ENCODE measurements at regions not wholly inside any gene's neighbourhood (a gene's known extent, or its start where the extent isn't known, plus 50 kb on each side); places are given as distances from the start of the nearest gene placed in this dataset.

DNA sequence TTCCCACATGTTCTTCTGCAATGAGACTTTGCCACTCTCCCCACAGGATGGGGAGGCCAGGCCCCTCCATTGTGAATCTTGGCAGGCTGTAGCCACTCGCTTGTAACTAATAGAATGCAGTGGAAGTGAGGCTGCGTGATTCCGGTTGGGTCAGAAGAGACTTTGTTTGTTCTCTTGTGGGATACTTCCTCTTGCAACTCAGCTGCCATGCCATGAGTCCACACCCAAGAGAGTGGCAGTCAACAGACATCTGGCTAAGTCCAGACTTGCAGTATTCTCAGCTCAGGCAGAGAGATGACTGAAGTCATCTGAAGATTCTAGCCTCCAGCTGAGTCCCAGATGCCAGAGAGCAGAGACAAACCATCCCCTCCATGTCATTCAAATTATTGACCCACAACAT is 153.4 kb upstream of the GDF10 start:
- ATAC-seq: no peak
- CTCF ChIA-PET: no interaction called here
- no peak for DNase-seq
- Mint-ChIP-seq H3K27ac (no peak overlapping the region), H3K36me3 (no peaks in the 10 kb centered on the region), H3K9me3 (ENCODE audit: low read depth) (no peaks in the 10 kb centered on the region), H3K27me3 (no peaks in the 10 kb centered on the region), H3K4me1 (peaks cover 3% of the 10 kb centered on the region), H3K4me3 (no peak overlapping the region)

DNA sequence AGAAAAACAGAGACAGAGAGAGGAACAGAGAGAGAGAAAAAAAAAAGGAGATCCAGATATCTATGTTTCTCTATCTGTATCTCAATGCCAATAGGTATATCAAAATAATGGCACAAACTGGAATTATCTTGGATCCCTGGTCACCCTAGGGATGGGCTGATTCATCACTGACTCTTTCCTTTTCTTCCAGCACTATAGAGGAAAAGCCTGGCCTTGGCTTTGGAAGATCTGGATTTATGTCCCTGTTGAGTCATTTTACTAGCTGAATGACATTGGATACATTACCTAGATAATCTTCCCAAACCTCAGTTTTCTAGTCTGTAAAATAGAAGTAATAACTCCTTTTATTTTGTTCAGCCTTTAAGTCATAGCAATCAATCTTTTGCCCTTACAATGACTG is 152.8 kb upstream of the GDF10 start:
- no peaks in the 10 kb centered on the region for H3K27me3 Mint-ChIP-seq
- ATAC-seq (no peak), DNase-seq (no peak)
- CTCF ChIA-PET: no interaction called here
- H3K9me3 Mint-ChIP-seq (ENCODE audit: low read depth): no peaks in the 10 kb centered on the region
- peaks cover 3% of the 10 kb centered on the region for H3K4me1 Mint-ChIP-seq
- H3K27ac Mint-ChIP-seq: no peak overlapping the region
- H3K36me3 Mint-ChIP-seq: no peaks in the 10 kb centered on the region
- no peak overlapping the region for H3K4me3 Mint-ChIP-seq

DNA sequence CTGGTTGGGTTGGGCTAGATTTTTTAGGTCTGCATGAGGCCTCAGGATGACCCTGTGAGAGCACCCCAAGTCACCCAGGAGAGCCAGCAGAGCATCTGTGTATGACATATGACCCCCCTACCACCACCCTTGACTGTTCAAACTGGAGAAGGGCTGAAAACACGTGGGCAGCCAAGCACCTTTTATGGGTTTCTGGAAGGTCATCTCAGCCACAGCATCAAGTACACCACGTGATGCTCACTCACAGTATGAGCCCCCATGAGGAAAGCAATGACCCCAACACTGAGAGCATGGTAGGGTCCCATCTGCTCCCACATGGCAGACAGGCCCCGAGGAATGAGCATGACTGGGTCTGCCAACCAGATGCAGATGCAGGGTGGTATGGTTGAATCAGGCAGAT is 149.4 kb upstream of the GDF10 start:
- H3K27me3 Mint-ChIP-seq: no peaks in the 10 kb centered on the region
- H3K36me3 Mint-ChIP-seq: no peaks in the 10 kb centered on the region
- peaks cover 6% of the 10 kb centered on the region for H3K4me1 Mint-ChIP-seq
- H3K9me3 Mint-ChIP-seq (ENCODE audit: low read depth): peaks cover under 1% of the 10 kb centered on the region
- ATAC-seq (no peak), DNase-seq (no peak)
- CTCF ChIA-PET: no interaction called here
- H3K4me3 Mint-ChIP-seq: no peak overlapping the region
- no peak overlapping the region for H3K27ac Mint-ChIP-seq

DNA sequence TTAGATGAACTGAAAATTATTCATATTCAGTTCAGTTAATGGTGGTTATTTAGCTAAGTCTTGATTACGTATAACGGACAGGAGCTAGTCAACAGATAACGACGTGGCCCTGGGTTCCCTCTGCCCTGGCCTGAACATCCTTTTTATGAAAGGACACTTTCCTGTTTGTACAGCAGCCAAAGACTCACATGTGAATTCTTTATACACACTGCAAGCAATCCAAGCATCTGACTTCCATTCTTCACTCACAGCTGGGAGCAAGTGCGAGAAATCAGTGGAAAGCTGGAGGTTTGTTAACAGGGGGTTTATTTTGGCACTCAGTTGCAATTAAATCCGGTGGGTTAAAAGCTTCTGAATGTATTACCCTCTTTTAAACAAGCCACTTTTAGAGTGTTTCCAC is 148.1 kb upstream of the GDF10 start:
- no peak overlapping the region for H3K27ac Mint-ChIP-seq
- CTCF ChIA-PET: no interaction called here
- peaks cover 9% of the 10 kb centered on the region for H3K9me3 Mint-ChIP-seq (ENCODE audit: low read depth)
- no peaks in the 10 kb centered on the region for H3K36me3 Mint-ChIP-seq
- H3K4me3 Mint-ChIP-seq: no peak overlapping the region
- no peak for ATAC-seq
- no peak for DNase-seq
- peaks cover 4% of the 10 kb centered on the region for H3K4me1 Mint-ChIP-seq
- no peaks in the 10 kb centered on the region for H3K27me3 Mint-ChIP-seq

DNA sequence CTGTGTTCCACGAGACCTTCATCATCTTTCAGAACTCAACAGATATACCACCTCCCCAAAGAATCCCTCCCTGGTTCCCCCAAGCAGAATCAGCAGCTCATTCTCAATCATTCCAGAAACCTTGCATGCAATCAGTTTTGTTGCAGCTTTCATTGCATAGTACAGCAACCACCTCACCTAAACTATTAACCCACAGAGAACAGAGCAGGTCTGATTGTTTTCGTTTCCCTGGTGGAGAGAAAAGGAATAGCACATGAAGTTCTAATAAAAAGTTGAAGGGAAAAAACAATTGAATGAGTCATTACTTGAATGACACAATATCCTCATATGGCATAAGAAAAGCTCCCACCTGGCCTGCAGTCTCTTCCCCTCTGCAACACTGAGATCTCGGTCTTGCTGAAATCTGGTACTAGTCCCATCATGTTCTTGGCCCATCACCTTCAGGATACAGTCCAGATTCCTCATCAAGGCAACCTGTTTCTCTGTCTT is 147.1 kb upstream of the GDF10 start:
- no peak for ATAC-seq
- peaks cover 4% of the 10 kb centered on the region for H3K4me1 Mint-ChIP-seq

DNA sequence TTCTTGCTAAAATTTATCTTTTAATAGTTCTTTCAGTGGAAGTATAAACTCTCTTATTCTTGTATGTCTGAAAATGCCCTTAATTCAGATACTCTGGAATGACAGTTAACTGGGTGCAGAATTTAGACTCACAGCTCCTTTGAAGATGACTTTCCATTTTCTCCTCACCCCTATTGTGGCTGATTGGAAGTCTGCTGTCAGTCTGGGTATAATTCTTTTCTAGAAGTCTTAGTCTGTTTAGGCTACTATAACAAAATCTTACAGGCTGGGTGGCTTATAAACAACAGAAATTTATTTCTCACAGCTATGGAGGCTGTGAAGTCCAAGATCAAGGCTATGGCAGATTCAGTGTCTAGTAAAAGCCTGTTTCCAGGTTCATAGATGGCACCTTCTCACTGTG is 145.2 kb upstream of the GDF10 start:
- Mint-ChIP-seq H3K4me1 (peaks cover 4% of the 10 kb centered on the region), H3K36me3 (no peaks in the 10 kb centered on the region), H3K27me3 (peaks cover 4% of the 10 kb centered on the region), H3K9me3 (ENCODE audit: low read depth) (peaks cover 9% of the 10 kb centered on the region), H3K27ac (no peak overlapping the region), H3K4me3 (no peak overlapping the region)
- DNase-seq (no peak), ATAC-seq (no peak)
- CTCF ChIA-PET: no interaction called here

More for the DNA sequence above, 147.1 kb upstream of the GDF10 start:
- no peaks in the 10 kb centered on the region for H3K27me3 Mint-ChIP-seq
- no peaks in the 10 kb centered on the region for H3K36me3 Mint-ChIP-seq
- CTCF ChIA-PET: interaction anchor here (1.4 kb wide), 1 partner anchor 159 kb away, joined by 4 read pairs; no protein-coding TSS in a partner anchor
- H3K4me3 Mint-ChIP-seq: no peak overlapping the region
- DNase-seq: no peak
- peaks cover 9% of the 10 kb centered on the region for H3K9me3 Mint-ChIP-seq (ENCODE audit: low read depth)
- no peak overlapping the region for H3K27ac Mint-ChIP-seq

DNA sequence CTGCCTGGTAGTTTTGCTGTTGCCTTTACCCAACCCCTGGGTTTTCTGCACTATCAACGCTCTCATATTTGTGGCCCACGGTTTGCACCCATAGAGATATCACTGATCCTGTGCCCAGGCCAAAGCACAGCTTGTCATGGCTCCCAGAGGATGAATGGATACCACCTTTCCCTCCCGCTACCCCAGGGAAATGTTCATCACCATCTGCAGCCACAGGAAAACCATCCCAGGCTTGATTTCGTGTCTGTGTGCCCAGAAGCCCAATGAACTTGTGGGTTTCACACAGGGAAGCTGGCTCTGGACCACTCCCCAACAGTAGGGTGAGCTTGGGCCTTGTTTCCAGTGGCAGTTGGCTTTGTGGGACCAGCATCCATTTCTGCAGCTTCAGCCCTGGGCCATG is 143.1 kb upstream of the GDF10 start:
- Mint-ChIP-seq H3K27ac (no peak overlapping the region), H3K4me3 (no peak overlapping the region), H3K36me3 (no peaks in the 10 kb centered on the region), H3K4me1 (peaks cover 11% of the 10 kb centered on the region), H3K9me3 (ENCODE audit: low read depth) (peaks cover 9% of the 10 kb centered on the region), H3K27me3 (peaks cover 4% of the 10 kb centered on the region)
- ATAC-seq (no peak), DNase-seq (peak; percentile 16)
- CTCF ChIA-PET: no interaction called here

DNA sequence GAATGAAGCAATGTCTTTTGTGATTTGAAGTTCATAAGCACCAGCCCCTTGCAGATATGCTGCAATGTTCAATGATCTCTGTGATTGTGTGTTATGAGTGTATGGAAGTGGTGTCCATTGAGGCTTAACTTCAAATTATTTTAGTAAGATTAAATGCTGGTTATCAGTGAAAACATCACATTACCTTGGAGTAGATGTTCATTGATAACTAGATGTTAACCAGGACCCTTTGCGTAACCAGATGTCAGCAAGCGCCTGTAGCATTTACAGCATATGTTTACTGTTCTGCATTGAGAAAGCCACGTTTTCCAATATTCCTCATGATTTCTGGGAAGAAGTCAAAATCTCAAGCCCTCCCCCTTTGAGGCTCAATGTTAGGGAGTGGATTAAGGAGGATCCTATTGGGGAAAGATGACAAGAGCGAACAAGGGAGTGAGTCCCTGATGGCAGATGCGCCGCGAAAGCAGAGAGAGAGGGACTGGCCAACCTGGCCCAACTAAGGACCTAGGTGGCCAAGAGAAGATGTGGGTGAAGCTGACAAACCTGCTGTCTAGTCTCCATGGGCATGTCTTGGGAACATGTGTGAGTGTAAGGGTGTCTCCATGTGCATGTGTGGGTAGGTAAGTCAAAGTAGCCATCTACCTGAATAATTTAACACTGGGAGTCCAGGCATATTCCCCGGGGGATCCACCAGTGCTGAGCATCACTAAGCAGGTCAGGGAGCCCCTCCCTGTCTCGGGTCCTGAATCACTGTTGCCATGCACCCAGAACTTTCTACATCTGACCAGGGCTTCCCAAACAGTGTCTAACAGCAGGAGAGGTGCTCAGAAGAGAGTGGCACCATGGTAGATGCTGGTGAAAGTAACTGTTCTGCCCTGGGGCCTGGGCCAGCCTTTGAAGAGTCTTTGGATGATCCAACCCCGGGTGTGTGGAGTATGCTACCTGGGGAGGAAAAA is 141.6 kb upstream of the GDF10 start:
- CTCF ChIA-PET: no interaction called here
- Mint-ChIP-seq H3K9me3 (ENCODE audit: low read depth) (peaks cover 9% of the 10 kb centered on the region), H3K4me3 (no peak overlapping the region), H3K27ac (no peak overlapping the region), H3K4me1 (peaks cover 7% of the 10 kb centered on the region), H3K27me3 (peaks cover 4% of the 10 kb centered on the region), H3K36me3 (no peaks in the 10 kb centered on the region)
- DNase-seq (peak; percentile 22), ATAC-seq (no peak)

DNA sequence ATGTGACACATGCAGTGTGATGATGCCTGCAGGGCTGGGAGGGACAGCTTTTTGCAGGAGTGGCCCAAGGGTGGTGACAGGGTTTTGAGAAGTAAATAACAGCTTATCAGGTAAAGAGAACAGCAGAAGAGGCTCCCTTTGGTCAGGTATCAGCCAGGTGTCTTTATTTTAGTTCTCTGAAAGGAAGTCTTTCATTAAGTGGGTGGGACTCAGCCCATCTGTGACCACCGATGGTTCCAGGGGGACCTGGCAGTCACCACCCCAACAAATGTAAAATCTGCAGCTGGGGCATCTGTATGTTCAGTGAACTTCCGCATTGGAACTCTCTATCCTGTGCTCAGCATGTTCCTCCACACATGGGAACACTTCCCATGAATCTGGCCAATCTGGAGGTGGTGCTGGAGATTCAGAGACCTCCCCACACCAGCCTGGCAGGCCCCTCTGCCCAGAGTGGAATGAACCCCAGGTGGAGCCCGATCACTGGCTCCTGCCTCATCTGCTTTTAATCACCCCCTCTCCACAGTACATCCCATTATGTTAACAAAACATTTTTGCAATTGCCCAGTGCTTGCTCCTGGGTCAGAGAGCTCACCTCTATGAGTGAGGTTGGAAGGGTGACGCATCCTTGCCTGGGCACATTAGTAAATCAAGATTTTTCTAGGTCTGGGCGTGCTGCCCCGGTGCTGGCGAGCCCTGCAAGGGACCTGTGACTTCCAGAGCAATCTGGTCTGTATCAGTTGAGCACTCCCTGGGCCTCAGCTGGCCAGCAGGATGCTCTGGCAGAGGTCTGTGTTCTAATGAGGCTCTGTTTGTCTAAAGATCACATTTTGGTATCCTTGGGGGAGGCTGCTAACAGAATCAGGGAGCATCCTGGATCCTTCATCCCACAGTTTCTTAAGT is 140.4 kb upstream of the GDF10 start:
- H3K27me3 Mint-ChIP-seq: peaks cover 4% of the 10 kb centered on the region
- H3K27ac Mint-ChIP-seq: no peak overlapping the region
- H3K36me3 Mint-ChIP-seq: no peaks in the 10 kb centered on the region
- DNase-seq (peak; percentile 34), ATAC-seq (no peak)
- peaks cover 9% of the 10 kb centered on the region for H3K9me3 Mint-ChIP-seq (ENCODE audit: low read depth)
- H3K4me1 Mint-ChIP-seq: peaks cover 7% of the 10 kb centered on the region
- no peak overlapping the region for H3K4me3 Mint-ChIP-seq
- CTCF ChIA-PET: interaction anchor here (1.6 kb wide), 1 partner anchor 13 kb away, joined by 4 read pairs; no protein-coding TSS in a partner anchor

DNA sequence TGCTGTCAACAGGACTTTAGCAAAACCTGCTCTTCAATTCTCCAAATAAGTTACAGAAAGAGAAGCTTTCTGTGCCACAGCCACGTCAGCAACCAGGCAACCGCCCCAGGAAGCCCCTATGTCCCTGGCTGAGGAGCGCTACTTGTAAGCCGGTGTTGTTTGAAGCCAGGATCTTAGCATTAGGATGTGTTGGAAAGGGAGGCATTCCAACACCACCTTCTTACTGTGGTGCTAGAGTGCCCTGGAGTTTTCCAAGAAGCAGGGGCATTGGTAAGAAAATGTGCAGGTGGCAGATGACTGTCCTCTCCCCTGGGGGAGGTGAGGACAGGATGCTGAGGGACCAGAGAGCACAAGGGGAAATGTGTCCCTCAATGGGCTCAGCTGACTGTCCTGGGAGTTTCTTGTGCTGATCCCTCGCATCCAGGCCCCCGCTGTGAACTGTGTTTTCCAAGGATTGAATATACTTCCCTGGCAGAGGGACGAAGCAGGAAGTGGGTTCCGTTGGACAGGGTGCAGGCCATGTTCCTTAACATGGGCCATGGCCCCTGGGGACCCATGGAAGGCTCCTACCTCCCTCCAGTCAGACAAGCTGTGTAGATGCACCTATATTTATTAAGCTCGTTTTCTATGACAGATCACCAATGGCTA is 139.6 kb upstream of the GDF10 start:
- Mint-ChIP-seq H3K27me3 (peaks cover 4% of the 10 kb centered on the region), H3K36me3 (no peaks in the 10 kb centered on the region), H3K4me1 (peaks cover 10% of the 10 kb centered on the region), H3K4me3 (no peak overlapping the region), H3K9me3 (ENCODE audit: low read depth) (peaks cover 9% of the 10 kb centered on the region), H3K27ac (no peak overlapping the region)
- DNase-seq: peak; percentile 21
- ATAC-seq: no peak
- CTCF ChIA-PET: interaction anchor here (1.6 kb wide), 1 partner anchor 12 kb away, joined by 4 read pairs; no protein-coding TSS in a partner anchor

DNA sequence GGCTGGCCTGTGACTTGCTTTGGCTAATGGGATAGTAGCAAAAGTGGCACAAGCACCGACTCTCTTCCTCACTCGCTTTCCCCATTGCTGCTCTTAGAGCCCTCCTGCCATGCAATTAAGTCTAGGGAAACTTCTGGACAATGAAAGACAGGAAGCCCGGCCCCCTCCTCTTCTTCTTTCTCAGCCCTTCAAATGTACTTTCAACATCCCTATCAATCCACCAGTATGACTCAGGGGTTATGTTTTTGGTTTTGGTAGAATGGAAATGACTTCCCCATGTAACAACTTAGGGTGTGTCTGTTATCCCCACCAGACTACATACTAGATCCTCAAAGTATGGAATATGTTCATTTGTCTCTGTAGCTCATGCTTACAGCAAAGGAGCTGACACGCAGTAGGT is 139.0 kb upstream of the GDF10 start:
- CTCF ChIA-PET: interaction anchor here (1.6 kb wide), 1 partner anchor 11 kb away, joined by 4 read pairs; no protein-coding TSS in a partner anchor
- Mint-ChIP-seq H3K36me3 (no peaks in the 10 kb centered on the region), H3K9me3 (ENCODE audit: low read depth) (peaks cover 5% of the 10 kb centered on the region), H3K27ac (no peak overlapping the region), H3K27me3 (peaks cover 4% of the 10 kb centered on the region), H3K4me3 (no peak overlapping the region), H3K4me1 (peaks cover 14% of the 10 kb centered on the region)
- ATAC-seq (no peak), DNase-seq (no peak)

DNA sequence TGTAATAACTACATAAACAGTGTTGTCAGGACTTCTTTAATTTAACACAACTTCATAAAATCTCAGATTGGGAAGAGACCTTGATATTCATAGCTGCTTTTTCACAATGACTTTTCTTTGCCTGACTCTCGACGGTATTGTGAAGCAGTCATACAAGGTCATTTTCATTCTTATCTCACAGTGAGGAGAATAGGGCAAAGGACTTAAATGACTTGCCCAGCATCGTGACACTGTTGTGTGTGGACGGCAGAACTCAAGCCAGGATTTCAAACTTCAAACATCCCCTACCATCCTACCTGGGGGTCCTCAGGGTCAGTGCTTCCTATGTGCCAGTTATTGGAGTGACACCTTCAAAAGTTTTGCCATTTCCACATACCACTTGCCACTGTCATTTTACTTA is 138.5 kb upstream of the GDF10 start:
- Mint-ChIP-seq H3K4me3 (no peak overlapping the region), H3K36me3 (no peaks in the 10 kb centered on the region), H3K27me3 (peaks cover 4% of the 10 kb centered on the region), H3K27ac (no peak overlapping the region), H3K9me3 (ENCODE audit: low read depth) (peaks cover 3% of the 10 kb centered on the region), H3K4me1 (peaks cover 16% of the 10 kb centered on the region)
- ATAC-seq (no peak), DNase-seq (no peak)
- CTCF ChIA-PET: no interaction called here

DNA sequence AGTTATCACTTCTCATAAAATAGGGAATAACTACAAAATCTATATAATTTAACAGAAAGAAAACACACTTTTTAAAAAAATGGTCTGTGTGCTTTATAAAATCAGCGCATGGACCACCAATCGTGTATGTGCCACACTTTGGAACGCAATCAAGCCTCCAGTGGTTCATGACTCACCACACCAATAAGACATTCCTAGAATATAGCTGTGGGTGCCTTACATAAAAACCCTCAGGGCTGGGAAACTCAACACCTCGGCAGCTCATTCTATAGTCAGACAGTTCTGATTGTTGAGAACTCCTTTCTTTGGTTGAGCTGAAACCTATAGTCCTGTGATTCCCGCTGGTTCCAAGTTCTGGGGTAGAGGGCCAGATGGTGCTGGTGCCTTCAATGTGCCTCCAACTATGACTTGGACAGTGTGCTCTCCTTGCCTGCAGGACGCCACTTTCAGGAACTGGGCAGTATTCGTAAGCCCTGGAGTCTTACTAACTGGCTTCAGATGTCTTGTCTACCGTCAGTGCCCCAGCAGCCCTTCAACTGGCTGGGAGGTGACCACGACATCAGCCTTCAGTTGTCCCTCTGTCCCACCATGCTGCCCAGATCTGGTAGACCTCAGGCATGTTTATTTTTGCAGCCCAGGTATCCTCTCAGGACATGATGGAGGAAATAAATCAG is 135.7 kb upstream of the GDF10 start:
- ATAC-seq (no peak), DNase-seq (peak; percentile 33)
- Mint-ChIP-seq H3K27ac (no peak overlapping the region), H3K27me3 (no peaks in the 10 kb centered on the region), H3K9me3 (ENCODE audit: low read depth) (no peaks in the 10 kb centered on the region), H3K36me3 (no peaks in the 10 kb centered on the region), H3K4me3 (no peak overlapping the region), H3K4me1 (peaks cover 18% of the 10 kb centered on the region)
- CTCF ChIA-PET: no interaction called here
